ENCODE measurements at regions not wholly inside any gene's neighbourhood (a gene's known extent, or its start where the extent isn't known, plus 50 kb on each side); places are given as distances from the start of the nearest gene placed in this dataset.

- DNase-seq (ENCODE audit: low spot score), result no peak
Measured at GRCh38 chr5:4720831-4721230, 419.3 kb upstream of the ADAMTS16 start.

- DNase-seq (ENCODE audit: low spot score), result no peak
Measured at GRCh38 chr5:4722886-4723285, 417.2 kb upstream of the ADAMTS16 start.

DNA sequence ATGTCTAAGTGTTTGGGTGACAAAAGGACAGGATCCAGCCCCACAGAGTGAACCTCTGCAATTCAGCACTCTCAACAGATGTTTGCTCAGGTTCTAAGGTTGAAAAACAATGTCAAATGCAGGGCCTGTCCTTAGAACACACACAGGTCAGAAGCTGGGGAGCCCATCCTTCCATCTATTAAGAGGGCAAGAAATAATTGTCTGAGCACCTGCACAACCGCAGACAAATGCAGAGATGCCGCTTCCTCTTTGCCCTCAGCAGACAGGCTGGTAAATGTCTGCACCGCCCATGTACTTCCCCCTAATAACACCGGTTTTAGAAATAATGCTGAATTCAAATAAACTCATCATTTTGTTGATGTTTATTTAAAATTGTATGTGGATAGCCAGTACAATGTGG, 414.5 kb upstream of the ADAMTS16 start:
- DNase-seq (ENCODE audit: low spot score), result no peak

DNA sequence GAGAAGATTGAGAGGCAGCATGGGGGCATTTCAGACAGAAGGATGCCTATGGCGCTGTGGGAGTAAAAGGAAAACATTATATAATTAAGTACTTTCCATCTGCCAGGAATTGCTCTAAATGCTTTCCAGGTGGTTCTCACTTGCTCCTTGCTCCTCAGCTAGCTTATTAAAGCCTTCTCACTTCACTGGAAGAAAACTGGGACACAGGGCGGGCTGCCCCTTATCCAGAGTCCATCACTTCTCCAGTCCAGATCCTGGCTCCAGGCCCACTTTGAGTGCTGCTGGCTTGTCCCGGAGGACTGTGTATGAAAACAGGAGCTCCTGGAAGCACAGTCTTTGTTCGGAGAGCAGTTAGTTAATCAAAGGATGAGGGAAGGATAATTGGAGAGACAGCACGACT, 409.9 kb upstream of the ADAMTS16 start:
- no peak for DNase-seq (ENCODE audit: low spot score)

- DNase-seq (ENCODE audit: low spot score), result no peak
Measured at GRCh38 chr5:4734348-4734747, 405.8 kb upstream of the ADAMTS16 start.

- no peak for DNase-seq (ENCODE audit: low spot score)
Measured at GRCh38 chr5:4735261-4735660, 404.9 kb upstream of the ADAMTS16 start.

DNA sequence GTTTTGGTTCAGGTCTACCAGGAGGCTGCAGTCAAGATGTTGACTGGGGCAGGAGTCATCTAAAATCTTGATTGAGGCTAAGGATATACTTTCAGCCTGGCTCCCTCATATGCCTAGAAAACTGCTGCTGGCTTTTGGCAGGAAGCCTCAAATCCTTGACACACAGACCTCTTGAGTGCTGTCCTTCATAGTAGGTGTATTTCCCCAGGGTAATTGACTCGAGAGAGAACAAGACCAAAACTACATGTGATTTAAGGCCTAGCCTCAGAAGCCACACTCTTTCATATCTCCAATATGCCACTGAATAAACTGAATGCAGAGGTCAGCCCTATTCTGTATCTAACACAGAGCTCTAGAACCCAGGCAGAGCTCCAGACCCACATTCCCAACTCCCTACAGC, 402.3 kb upstream of the ADAMTS16 start:
- DNase-seq (ENCODE audit: low spot score), result no peak

- DNase-seq (ENCODE audit: low spot score), result no peak
Measured at GRCh38 chr5:4738298-4738697, 401.8 kb upstream of the ADAMTS16 start.

DNA sequence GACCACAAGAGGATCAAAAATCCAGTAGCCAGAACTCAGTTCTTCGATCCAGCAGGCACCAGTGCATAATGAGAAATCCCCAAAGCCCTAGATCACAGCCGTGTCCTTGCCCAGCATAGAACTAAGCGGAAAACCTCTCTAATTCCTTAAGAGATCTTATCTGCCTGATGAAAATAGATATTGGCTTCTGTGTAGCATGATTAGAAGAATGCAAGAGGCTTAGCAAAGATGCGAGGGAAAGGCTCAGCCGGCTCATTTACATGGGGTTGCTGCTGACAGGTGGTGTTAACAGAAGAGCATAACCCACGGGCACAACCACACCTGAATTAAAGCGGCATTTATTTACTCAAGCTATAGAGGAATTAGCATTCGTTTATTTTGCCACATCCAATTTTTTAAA, 400.0 kb upstream of the ADAMTS16 start:
- no peak for DNase-seq (ENCODE audit: low spot score)

GRCh38 chr5:4758550-4758949, 381.6 kb upstream of the ADAMTS16 start:
- no peak for DNase-seq (ENCODE audit: low spot score)

GRCh38 chr5:4758996-4759395, 381.1 kb upstream of the ADAMTS16 start:
- DNase-seq (ENCODE audit: low spot score), result no peak

DNA sequence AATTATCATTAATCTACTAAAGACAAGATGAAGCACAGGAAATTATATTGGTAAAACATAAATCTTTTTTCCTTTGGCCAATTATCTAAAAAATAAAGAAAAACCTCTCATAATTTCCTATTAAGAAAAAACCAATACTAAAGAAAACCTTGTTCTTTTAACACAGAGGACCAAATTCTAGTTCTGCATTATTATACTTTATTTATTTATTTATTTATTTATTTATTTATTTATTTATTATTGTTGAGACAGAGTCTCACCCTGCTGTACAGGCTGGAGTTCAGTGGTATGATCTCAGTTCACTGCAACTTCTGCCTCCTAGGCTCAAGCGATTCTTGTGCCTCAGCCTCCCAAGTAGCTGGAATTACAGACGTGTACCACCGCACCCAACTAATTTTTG, 377.8 kb upstream of the ADAMTS16 start:
- DNase-seq (ENCODE audit: low spot score), result no peak

DNA sequence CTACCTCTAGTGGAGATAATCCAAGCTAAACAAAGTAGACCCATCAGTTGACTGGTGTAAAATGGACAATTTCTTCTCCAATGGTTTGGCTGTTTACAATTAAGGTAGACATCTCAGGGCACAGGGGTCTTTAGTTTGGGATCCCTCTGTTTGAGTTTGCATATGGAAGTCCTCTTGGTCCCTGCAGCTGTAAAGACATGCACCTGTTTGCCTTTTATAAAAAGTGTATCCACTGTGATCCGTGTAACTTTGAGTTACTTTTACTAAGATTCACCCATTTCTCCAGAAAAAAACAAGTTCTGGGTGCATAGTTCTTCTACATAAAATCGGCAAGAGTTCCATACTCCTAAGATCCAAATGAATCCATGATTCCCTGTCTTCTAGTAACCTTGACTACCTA, 374.7 kb upstream of the ADAMTS16 start:
- DNase-seq (ENCODE audit: low spot score), result no peak

- no peak for DNase-seq (ENCODE audit: low spot score)
Measured at GRCh38 chr5:4766101-4766500, 374.0 kb upstream of the ADAMTS16 start.

DNA sequence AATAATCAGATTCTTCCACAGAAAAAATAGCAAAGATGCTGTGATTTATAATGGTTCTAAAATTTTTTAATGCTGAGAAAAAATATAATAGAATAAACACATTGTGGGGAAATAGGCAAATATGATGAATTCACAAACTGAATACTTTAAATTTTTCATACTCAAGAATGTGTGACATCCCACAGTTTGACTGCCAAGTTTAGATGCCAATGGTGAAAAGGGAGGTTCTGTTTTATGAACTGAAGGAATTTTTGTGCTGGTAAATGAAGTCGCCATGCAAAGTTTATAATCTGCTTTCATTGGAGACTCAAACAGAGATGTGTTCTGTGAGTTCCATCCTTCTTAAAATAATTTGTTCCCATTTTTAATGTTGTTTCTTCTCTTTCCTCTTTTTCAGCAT, 367.5 kb upstream of the ADAMTS16 start:
- no peak for DNase-seq (ENCODE audit: low spot score)

- DNase-seq (ENCODE audit: low spot score), result no peak
Measured at GRCh38 chr5:4773827-4774317, 366.3 kb upstream of the ADAMTS16 start.

DNA sequence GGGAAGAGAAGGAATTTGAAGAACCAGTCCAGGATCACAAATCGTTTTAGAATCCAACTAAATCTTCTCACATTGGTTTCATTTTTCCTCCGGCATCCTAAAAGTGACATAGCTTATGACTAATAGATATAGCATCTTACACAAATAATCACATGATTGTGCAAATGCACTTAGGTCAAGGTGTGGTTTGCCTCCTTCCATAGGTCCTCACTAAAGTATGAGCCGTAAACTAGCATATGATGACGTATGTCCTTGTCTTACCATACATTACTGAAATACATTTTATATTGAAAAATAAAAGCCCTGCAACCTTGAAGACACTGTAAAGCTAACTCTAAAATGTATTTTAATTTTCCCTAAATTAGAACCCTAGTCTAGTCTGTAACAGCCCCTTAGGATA, 362.7 kb upstream of the ADAMTS16 start:
- DNase-seq (ENCODE audit: low spot score), result no peak

- no peak for DNase-seq (ENCODE audit: low spot score)
Measured at GRCh38 chr5:4780633-4781032, 359.5 kb upstream of the ADAMTS16 start.

DNA sequence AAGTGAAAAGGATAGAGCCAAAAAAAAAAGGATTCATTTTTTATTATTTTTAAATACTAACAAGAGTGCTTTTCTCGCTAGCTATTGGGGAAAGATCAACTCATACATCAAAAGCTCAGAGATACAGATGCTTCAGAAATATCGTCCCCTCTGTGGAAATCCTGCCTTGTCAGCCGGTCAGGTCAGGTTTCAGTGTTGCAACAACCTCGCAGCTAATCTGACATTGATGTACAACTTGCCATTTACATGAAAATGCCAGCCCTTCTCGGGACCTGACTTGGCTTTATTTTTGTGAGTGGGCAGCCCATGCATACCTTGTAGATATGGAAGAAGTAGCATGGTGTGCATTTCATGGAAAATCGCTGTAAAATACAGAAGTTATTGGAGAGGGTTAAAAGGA, 358.8 kb upstream of the ADAMTS16 start:
- no peak for DNase-seq (ENCODE audit: low spot score)

DNA sequence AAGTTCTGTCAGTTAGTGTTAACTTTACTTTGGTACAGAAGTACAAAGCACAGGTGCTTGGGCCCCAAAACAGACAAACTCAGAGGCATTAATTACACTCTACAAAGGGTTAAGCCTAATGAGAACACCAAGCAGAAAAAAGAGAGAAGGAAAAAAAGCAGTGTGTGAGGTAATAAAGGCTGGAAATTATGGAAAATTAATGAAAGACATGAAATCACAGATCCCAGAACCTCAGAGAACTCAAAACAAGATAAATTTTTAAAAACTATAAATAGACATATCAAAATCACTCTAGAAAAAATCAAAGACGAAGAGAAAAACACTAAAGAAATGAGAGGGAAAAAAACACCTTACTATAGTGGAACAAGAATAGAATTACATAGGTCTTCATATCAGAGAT, 354.2 kb upstream of the ADAMTS16 start:
- DNase-seq (ENCODE audit: low spot score), result no peak

DNA sequence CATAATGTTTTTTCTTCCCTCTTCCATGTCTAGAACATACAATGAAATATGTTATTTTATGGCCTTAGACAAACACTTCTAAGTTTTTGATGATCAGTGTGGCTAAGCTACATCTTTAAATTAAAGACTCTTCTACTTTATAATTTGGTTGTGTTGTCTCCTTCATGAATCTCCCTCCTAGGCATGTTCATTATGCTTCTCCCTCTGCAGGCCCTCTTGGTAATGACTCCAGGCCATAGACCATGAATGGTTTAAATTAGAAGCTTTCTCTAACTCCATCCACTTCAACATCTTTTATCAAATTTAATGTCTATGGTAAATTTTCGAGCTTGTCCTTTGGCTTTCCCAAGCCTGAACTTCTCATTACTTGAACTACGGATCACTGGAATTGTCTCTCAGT, 342.7 kb upstream of the ADAMTS16 start:
- DNase-seq (ENCODE audit: low spot score), result no peak

DNA sequence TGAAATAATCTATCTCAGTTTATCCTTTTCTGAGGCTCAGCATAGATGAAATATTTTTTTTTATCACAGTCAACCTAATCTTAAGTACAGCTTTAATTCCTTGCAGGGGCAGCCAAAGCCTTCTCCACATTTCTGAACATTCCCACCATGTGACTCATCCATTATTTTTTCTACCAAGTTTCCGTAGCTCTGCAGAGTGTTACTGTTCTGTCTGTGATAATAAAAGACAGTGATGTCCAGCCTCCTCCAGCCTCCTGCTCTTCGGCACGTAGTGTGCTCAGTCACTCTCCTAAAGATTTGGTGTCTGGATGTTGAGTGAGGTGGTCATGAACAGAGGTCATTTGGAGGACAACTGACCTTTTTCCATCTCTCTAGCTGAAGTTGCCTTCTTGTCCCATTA, 338.1 kb upstream of the ADAMTS16 start:
- no peak for DNase-seq (ENCODE audit: low spot score)

DNA sequence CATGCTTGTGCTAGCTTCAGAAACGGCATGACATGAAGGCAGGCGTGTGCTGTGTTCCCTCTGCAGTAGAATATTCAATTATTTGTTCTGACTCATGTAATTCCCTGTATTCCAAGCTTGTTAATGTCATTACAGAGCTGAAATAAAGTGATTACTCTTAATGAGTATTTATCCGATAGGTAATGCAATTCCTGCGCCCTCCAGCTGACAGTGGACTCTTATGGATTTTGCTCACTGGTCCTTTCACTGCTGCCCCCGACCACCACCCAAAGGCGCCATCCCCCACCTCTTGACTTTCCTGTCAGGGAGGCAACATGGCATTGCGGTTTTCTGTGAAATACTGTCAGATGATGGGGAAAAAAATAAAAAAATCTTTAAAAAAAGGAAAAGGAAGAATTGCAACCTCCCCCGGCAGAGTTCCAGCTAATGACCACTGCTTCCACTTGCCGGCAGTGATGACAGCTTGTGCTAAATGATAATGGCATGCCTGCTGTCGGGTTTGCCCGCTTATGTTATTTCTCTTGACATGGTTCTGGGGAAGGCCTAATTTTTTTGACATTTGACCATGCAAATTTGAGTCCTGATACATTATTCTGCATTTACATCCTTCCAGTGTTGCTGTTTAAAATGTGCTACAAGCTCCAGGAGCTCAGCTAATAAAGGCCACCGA, 335.3 kb upstream of the ADAMTS16 start:
- DNase-seq (ENCODE audit: low spot score), result no peak

DNA sequence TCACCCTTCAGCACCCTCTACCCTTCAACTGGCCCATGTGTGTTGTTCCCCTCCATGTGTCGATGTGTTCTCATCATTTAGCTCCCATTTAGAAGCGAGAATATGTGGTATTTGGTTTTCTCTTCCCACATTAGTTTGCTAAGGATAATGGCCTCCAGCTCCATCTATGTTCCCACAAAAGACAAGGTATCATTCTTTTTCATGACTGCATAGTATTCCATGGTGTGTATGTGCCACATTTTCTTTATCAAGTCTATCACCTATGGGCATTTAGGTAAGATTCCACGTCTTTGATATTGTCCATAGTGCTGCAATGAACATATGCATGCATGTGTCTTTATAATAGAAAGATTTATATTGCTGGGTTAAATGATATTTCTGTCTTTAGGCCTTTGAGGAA, 325.1 kb upstream of the ADAMTS16 start:
- no peak for DNase-seq (ENCODE audit: low spot score)

- no peak for DNase-seq (ENCODE audit: low spot score)
Measured at GRCh38 chr5:4817767-4818166, 322.4 kb upstream of the ADAMTS16 start.

All from HuH-7.5 (cell line).